ENCODE measurements at regions not wholly inside any gene's neighbourhood (a gene's known extent, or its start where the extent isn't known, plus 50 kb on each side); places are given as distances from the start of the nearest gene placed in this dataset.

DNA sequence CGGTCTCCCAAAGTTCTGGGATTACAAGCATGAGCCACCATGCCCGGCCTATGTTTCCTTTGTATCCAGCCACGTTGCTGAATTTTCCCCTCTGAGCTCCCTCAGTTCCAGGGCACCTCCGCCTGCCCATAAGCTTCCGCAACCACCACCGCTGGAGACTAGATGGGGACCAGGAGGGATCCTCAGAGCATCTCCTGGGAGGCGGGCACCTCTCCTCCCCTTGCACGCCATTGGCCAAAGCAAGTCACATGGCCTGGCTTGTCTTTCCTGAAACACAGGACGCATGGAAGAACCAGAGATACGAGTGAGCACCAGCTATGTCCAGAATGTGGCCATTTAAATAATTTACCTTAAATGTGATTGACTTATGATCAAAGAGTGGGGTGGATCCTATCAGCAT is 388.3 kb downstream of the BRD1 start:
- ATAC-seq, result no peak

DNA sequence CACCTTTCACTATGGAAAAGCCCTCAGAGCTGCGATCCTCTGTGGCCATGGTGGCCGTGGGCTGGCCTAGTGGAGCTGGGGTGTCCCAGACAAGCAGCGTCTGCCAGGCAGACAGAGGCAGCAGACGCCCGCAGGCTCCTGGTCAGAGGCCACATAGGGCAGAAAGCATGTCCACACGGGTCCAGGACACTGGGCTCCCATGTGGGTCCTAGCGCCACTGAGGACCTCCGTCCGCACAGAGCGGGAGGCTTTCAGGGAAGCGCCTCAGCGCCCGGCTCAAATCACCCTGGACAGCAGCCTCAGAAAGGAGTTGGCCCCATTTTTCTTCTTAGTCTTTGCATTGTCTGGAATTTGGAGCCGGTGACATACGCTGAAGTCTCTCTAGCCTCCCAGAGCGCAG is 389.7 kb downstream of the BRD1 start:
- no peak for ATAC-seq

More for the DNA sequence above, 388.3 kb downstream of the BRD1 start:
- TF ChIP-seq ZNF70 (CRISPR knock-in tag; IDR thresholded peaks at IDR 0.05) (no peak), OSR1 (CRISPR knock-in tag; IDR thresholded peaks at IDR 0.05) (no peak), GLIS3 (CRISPR knock-in tag; IDR thresholded peaks at IDR 0.05) (no peak), BACH2 (CRISPR knock-in tag; IDR thresholded peaks at IDR 0.05; ENCODE audit: borderline replicate concordance) (no peak), ZFP30 (CRISPR knock-in tag; IDR thresholded peaks at IDR 0.05) (no peak), ZC3H10 (CRISPR knock-in tag; IDR thresholded peaks at IDR 0.05) (no peak), TCF4 (CRISPR knock-in tag; IDR thresholded peaks at IDR 0.05; ENCODE audit: borderline replicate concordance) (no peak), ZNF565 (CRISPR knock-in tag; conservative IDR thresholded peaks at IDR 0.05; ENCODE audit: low read depth) (no peak), RARB (CRISPR knock-in tag; IDR thresholded peaks at IDR 0.05) (no peak)

DNA sequence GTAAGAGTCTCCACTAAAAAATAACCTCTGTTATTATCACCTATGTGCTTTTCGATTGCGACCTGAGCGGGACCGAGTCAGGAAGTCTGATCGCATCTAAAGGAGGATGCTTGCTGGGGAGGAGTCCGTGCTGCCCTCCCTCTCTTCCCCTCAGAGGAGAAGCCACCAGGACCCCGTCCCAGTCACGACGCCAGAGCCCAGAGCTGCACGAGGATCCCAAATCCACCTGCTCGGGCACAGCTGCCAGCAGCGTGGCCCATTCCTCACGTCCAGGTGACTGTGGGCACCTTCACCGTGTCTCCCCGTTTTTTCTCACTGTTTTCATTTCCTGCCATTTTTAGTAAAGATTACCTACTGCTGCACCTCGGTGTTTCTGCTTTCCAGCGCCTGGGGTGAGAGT is 390.3 kb downstream of the BRD1 start:
- no peak for ATAC-seq

More for the DNA sequence above, 389.7 kb downstream of the BRD1 start:
- TF ChIP-seq, protein P1, sequence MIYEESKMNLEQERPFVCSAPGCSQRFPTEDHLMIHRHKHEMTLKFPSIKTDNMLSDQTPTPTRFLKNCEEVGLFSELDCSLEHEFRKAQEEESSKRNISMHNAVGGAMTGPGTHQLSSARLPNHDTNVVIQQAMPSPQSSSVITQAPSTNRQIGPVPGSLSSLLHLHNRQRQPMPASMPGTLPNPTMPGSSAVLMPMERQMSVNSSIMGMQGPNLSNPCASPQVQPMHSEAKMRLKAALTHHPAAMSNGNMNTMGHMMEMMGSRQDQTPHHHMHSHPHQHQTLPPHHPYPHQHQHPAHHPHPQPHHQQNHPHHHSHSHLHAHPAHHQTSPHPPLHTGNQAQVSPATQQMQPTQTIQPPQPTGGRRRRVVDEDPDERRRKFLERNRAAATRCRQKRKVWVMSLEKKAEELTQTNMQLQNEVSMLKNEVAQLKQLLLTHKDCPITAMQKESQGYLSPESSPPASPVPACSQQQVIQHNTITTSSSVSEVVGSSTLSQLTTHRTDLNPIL (CRISPR knock-in tag; IDR thresholded peaks at IDR 0.05; ENCODE audit: low read depth), result no peak
- TF ChIP-seq ESRRG (CRISPR knock-in tag; IDR thresholded peaks at IDR 0.05), result no peak
- TF ChIP-seq OSR1 (CRISPR knock-in tag; IDR thresholded peaks at IDR 0.05), result no peak
- no peak for TF ChIP-seq GLIS3 (CRISPR knock-in tag; IDR thresholded peaks at IDR 0.05)
- TF ChIP-seq ZFP3 (CRISPR knock-in tag; IDR thresholded peaks at IDR 0.05), result no peak
- no peak for TF ChIP-seq ZNF565 (CRISPR knock-in tag; conservative IDR thresholded peaks at IDR 0.05; ENCODE audit: low read depth)
- TF ChIP-seq TOX (CRISPR knock-in tag; IDR thresholded peaks at IDR 0.05; ENCODE audit: borderline replicate concordance), result no peak
- TF ChIP-seq, protein P2, sequence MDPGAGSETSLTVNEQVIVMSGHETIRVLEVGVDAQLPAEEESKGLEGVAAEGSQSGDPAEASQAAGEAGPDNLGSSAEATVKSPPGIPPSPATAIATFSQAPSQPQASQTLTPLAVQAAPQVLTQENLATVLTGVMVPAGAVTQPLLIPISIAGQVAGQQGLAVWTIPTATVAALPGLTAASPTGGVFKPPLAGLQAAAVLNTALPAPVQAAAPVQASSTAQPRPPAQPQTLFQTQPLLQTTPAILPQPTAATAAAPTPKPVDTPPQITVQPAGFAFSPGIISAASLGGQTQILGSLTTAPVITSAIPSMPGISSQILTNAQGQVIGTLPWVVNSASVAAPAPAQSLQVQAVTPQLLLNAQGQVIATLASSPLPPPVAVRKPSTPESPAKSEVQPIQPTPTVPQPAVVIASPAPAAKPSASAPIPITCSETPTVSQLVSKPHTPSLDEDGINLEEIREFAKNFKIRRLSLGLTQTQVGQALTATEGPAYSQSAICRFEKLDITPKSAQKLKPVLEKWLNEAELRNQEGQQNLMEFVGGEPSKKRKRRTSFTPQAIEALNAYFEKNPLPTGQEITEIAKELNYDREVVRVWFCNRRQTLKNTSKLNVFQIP (CRISPR knock-in tag; IDR thresholded peaks at IDR 0.05; ENCODE audit: borderline replicate concordance, low read depth), result no peak
- TF ChIP-seq, protein P3, sequence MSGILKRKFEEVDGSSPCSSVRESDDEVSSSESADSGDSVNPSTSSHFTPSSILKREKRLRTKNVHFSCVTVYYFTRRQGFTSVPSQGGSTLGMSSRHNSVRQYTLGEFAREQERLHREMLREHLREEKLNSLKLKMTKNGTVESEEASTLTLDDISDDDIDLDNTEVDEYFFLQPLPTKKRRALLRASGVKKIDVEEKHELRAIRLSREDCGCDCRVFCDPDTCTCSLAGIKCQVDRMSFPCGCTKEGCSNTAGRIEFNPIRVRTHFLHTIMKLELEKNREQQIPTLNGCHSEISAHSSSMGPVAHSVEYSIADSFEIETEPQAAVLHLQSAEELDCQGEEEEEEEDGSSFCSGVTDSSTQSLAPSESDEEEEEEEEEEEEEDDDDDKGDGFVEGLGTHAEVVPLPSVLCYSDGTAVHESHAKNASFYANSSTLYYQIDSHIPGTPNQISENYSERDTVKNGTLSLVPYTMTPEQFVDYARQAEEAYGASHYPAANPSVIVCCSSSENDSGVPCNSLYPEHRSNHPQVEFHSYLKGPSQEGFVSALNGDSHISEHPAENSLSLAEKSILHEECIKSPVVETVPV (CRISPR knock-in tag; IDR thresholded peaks at IDR 0.05), result no peak
- no peak for TF ChIP-seq ZNF8 (CRISPR knock-in tag; IDR thresholded peaks at IDR 0.05)
- no peak for TF ChIP-seq PPARA (CRISPR knock-in tag; IDR thresholded peaks at IDR 0.05; ENCODE audit: borderline replicate concordance)
- no peak for TF ChIP-seq CSDC2 (CRISPR knock-in tag; IDR thresholded peaks at IDR 0.05)
- TF ChIP-seq ZFP30 (CRISPR knock-in tag; IDR thresholded peaks at IDR 0.05), result no peak

More for the DNA sequence above, 390.3 kb downstream of the BRD1 start:
- TF ChIP-seq ESRRG (CRISPR knock-in tag; IDR thresholded peaks at IDR 0.05), result no peak
- no peak for TF ChIP-seq ZNF565 (CRISPR knock-in tag; conservative IDR thresholded peaks at IDR 0.05; ENCODE audit: low read depth)
- no peak for TF ChIP-seq ARNTL (CRISPR knock-in tag; IDR thresholded peaks at IDR 0.05; ENCODE audit: borderline replicate concordance, low read depth)
- no peak for TF ChIP-seq ZNF8 (CRISPR knock-in tag; IDR thresholded peaks at IDR 0.05)
- no peak for TF ChIP-seq CSDC2 (CRISPR knock-in tag; IDR thresholded peaks at IDR 0.05)
- no peak for TF ChIP-seq OSR1 (CRISPR knock-in tag; IDR thresholded peaks at IDR 0.05)
- TF ChIP-seq, protein P4, sequence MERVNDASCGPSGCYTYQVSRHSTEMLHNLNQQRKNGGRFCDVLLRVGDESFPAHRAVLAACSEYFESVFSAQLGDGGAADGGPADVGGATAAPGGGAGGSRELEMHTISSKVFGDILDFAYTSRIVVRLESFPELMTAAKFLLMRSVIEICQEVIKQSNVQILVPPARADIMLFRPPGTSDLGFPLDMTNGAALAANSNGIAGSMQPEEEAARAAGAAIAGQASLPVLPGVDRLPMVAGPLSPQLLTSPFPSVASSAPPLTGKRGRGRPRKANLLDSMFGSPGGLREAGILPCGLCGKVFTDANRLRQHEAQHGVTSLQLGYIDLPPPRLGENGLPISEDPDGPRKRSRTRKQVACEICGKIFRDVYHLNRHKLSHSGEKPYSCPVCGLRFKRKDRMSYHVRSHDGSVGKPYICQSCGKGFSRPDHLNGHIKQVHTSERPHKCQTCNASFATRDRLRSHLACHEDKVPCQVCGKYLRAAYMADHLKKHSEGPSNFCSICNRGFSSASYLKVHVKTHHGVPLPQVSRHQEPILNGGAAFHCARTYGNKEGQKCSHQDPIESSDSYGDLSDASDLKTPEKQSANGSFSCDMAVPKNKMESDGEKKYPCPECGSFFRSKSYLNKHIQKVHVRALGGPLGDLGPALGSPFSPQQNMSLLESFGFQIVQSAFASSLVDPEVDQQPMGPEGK (CRISPR knock-in tag; IDR thresholded peaks at IDR 0.05; ENCODE audit: borderline replicate concordance), result no peak
- no peak for TF ChIP-seq ZFP3 (CRISPR knock-in tag; IDR thresholded peaks at IDR 0.05)
- no peak for TF ChIP-seq SNAI2 (CRISPR knock-in tag; IDR thresholded peaks at IDR 0.05)
- no peak for TF ChIP-seq PPARA (CRISPR knock-in tag; IDR thresholded peaks at IDR 0.05; ENCODE audit: borderline replicate concordance)
- TF ChIP-seq ISL1 (CRISPR knock-in tag; IDR thresholded peaks at IDR 0.05), result no peak
- TF ChIP-seq, protein P3 (CRISPR knock-in tag; IDR thresholded peaks at IDR 0.05), result no peak
- TF ChIP-seq TCF4 (CRISPR knock-in tag; IDR thresholded peaks at IDR 0.05; ENCODE audit: borderline replicate concordance), result no peak
- TF ChIP-seq ZNF70 (CRISPR knock-in tag; IDR thresholded peaks at IDR 0.05), result no peak
- TF ChIP-seq, protein P5, sequence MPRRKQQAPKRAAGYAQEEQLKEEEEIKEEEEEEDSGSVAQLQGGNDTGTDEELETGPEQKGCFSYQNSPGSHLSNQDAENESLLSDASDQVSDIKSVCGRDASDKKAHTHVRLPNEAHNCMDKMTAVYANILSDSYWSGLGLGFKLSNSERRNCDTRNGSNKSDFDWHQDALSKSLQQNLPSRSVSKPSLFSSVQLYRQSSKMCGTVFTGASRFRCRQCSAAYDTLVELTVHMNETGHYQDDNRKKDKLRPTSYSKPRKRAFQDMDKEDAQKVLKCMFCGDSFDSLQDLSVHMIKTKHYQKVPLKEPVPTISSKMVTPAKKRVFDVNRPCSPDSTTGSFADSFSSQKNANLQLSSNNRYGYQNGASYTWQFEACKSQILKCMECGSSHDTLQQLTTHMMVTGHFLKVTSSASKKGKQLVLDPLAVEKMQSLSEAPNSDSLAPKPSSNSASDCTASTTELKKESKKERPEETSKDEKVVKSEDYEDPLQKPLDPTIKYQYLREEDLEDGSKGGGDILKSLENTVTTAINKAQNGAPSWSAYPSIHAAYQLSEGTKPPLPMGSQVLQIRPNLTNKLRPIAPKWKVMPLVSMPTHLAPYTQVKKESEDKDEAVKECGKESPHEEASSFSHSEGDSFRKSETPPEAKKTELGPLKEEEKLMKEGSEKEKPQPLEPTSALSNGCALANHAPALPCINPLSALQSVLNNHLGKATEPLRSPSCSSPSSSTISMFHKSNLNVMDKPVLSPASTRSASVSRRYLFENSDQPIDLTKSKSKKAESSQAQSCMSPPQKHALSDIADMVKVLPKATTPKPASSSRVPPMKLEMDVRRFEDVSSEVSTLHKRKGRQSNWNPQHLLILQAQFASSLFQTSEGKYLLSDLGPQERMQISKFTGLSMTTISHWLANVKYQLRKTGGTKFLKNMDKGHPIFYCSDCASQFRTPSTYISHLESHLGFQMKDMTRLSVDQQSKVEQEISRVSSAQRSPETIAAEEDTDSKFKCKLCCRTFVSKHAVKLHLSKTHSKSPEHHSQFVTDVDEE (CRISPR knock-in tag; IDR thresholded peaks at IDR 0.05), result no peak
- TF ChIP-seq GLIS3 (CRISPR knock-in tag; IDR thresholded peaks at IDR 0.05), result no peak
- TF ChIP-seq, protein P2 (CRISPR knock-in tag; IDR thresholded peaks at IDR 0.05; ENCODE audit: borderline replicate concordance, low read depth), result no peak

All from SK-N-SH treated with all-trans-retinoic acid at 6 μM for 48 hours (cell line).